ENCODE measurements at regions not wholly inside any gene's neighbourhood (a gene's known extent, or its start where the extent isn't known, plus 50 kb on each side); places are given as distances from the start of the nearest gene placed in this dataset.
"Not testable (repeated sequence)": the region's sequence is repeated elsewhere in the genome, so short reads cannot be mapped to it uniquely, and the experiment has no call there.

GRCh38 chr2:131646669-131647297 is 119.1 kb downstream of the CCDC74A start:
- H3K4me1 ChIP-seq (ENCODE audit: insufficient read depth, low read length): no peaks in the 10 kb centered on the region
- H3K36me3 ChIP-seq (ENCODE audit: insufficient read depth, low read length): no peaks in the 10 kb centered on the region
- ChIA-PET CTCF (no interaction called here), POLR2A (no interaction called here)
- Mint-ChIP-seq H3K27ac (no peak overlapping the region), H3K36me3 (ENCODE audit: low read depth) (no peaks in the 10 kb centered on the region), H3K9me3 (no peaks in the 10 kb centered on the region), H3K4me1 (ENCODE audit: low read depth) (no peaks in the 10 kb centered on the region), H3K27me3 (peaks cover 46% of the 10 kb centered on the region), H3K4me3 (no peak overlapping the region)
- H3K9me3 ChIP-seq (ENCODE audit: control insufficient read depth in 1 of 2, insufficient read depth in 1 of 2, low read length in 2 of 2): peaks cover 0 to 10% of the 10 kb centered on the region in 2 experiments
- H3K27ac ChIP-seq (ENCODE audit: low read depth in 1 of 2, low read length in 2 of 2): no peak overlapping the region
- ATAC-seq (ENCODE audit: poor library complexity) (no peak), DNase-seq (no peak)
- intact Hi-C loops (cut with DNase I, micrococcal nuclease): no loop called here
- no peak overlapping the region for H3K4me3 ChIP-seq (ENCODE audit: low read length)
- peaks cover 16 to 22% of the 10 kb centered on the region in 2 experiments for H3K27me3 ChIP-seq (ENCODE audit: control insufficient read depth in 1 of 2, insufficient read depth in 2 of 2, low read length in 2 of 2)
- no peak for TF ChIP-seq CTCF (IDR thresholded peaks at IDR 0.05)

GRCh38 chr2:131648565-131648964 is 120.9 kb downstream of the CCDC74A start:
- H3K4me3 ChIP-seq (ENCODE audit: low read length); POLR2A ChIA-PET; H3K36me3 Mint-ChIP-seq (ENCODE audit: low read depth); CTCF ChIA-PET; H3K9me3 Mint-ChIP-seq; DNase-seq; H3K4me3 Mint-ChIP-seq; intact Hi-C loops (cut with DNase I, micrococcal nuclease); H3K4me1 Mint-ChIP-seq (ENCODE audit: low read depth); H3K27ac Mint-ChIP-seq; ATAC-seq (ENCODE audit: poor library complexity); H3K27ac ChIP-seq (ENCODE audit: low read depth in 1 of 2, low read length in 2 of 2); H3K4me1 ChIP-seq (ENCODE audit: insufficient read depth, low read length); H3K36me3 ChIP-seq (ENCODE audit: insufficient read depth, low read length); H3K9me3 ChIP-seq (ENCODE audit: control insufficient read depth in 1 of 2, insufficient read depth in 1 of 2, low read length in 2 of 2): not testable (repeated sequence)
- peaks cover 57% of the 10 kb centered on the region for H3K27me3 Mint-ChIP-seq
- H3K27me3 ChIP-seq (ENCODE audit: control insufficient read depth in 1 of 2, insufficient read depth in 2 of 2, low read length in 2 of 2): peaks cover 16 to 27% of the 10 kb centered on the region in 2 experiments

DNA sequence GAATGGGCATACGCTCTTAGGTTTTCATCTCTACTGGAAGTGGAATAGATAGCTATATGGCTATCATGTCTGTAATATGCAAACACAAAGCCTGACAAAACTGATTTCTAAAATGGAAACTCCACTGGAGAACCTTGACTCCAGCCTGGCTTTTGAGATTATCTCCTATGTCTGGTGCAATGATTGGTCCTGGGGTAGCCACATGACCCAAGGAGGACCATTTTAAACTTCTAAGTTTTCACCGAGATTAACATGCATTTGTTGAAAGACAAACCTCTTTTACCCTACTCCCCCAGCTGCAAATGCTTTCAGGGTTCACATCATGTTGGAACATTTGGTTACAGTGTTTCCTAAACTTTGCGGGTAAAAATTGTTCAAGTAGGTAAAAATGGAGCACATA is 124.6 kb downstream of the CCDC74A start:
- H3K4me1 Mint-ChIP-seq (ENCODE audit: low read depth); POLR2A ChIA-PET; H3K4me3 ChIP-seq (ENCODE audit: low read length); H3K36me3 ChIP-seq (ENCODE audit: insufficient read depth, low read length); H3K4me1 ChIP-seq (ENCODE audit: insufficient read depth, low read length); H3K36me3 Mint-ChIP-seq (ENCODE audit: low read depth); intact Hi-C loops (cut with DNase I, micrococcal nuclease); H3K27ac Mint-ChIP-seq; ATAC-seq (ENCODE audit: poor library complexity); H3K27ac ChIP-seq (ENCODE audit: low read depth in 1 of 2, low read length in 2 of 2); DNase-seq; H3K4me3 Mint-ChIP-seq; H3K9me3 ChIP-seq (ENCODE audit: control insufficient read depth in 1 of 2, insufficient read depth in 1 of 2, low read length in 2 of 2); H3K9me3 Mint-ChIP-seq: not testable (repeated sequence)
- peaks cover 8 to 18% of the 10 kb centered on the region in 2 experiments for H3K27me3 ChIP-seq (ENCODE audit: control insufficient read depth in 1 of 2, insufficient read depth in 2 of 2, low read length in 2 of 2)
- CTCF ChIA-PET: interaction anchor here (1.1 kb wide), 1 partner anchor 20 kb away, joined by 3 read pairs; no protein-coding TSS in a partner anchor
- H3K27me3 Mint-ChIP-seq: peaks cover 47% of the 10 kb centered on the region

DNA sequence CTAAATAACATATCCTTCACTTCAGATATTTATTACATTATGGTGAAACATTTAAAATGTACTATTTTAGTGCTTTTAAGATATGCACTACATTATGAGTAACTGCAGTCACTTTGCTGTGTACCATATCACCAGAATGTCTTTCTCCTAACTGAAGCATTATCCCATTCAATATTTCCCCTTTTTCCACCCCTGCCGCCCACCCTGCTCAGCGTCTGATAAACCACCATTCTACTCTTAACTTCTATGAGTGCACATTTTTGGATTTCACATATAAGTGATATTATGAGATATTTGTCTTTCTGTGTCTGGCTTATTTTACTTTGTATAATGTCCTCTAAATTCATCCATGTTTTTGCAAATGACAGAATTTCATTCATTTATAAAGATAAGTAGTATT is 126.4 kb downstream of the CCDC74A start:
- H3K4me1 ChIP-seq (ENCODE audit: insufficient read depth, low read length); POLR2A ChIA-PET; CTCF ChIA-PET; H3K27ac ChIP-seq (ENCODE audit: low read depth in 1 of 2, low read length in 2 of 2); intact Hi-C loops (cut with DNase I, micrococcal nuclease); H3K4me3 ChIP-seq (ENCODE audit: low read length); DNase-seq; H3K36me3 Mint-ChIP-seq (ENCODE audit: low read depth); H3K9me3 ChIP-seq (ENCODE audit: control insufficient read depth in 1 of 2, insufficient read depth in 1 of 2, low read length in 2 of 2); H3K4me3 Mint-ChIP-seq; ATAC-seq (ENCODE audit: poor library complexity); H3K36me3 ChIP-seq (ENCODE audit: insufficient read depth, low read length); H3K4me1 Mint-ChIP-seq (ENCODE audit: low read depth); H3K9me3 Mint-ChIP-seq; H3K27ac Mint-ChIP-seq: not testable (repeated sequence)
- H3K27me3 ChIP-seq (ENCODE audit: control insufficient read depth in 1 of 2, insufficient read depth in 2 of 2, low read length in 2 of 2): peaks cover 3 to 17% of the 10 kb centered on the region in 2 experiments
- peaks cover 36% of the 10 kb centered on the region for H3K27me3 Mint-ChIP-seq

Measured in CD4-positive, alpha-beta T cell (primary cell).